Panc1 (cell line): ENCODE measurements at regions not wholly inside any gene's neighbourhood (a gene's known extent, or its start where the extent isn't known, plus 50 kb on each side); places are given as distances from the start of the nearest gene placed in this dataset.

Experiments used
- CTCF ChIP-seq: fragments of 450-650 bp; IDR thresholded peaks from 2 replicates; pipeline ENCODE4 v1.5.1; 2017; ENCODE audit warnings: mild to moderate bottlenecking
- REST ChIP-seq, 2 experiments: IDR thresholded peaks; 2 replicates each; pipeline ENCODE4 v1.6.1; 2011 to 2012; ENCODE audit warnings: low read depth in 2 of 2, control low read depth in 1 of 2, low read length in 1 of 2, mild to moderate bottlenecking in 1 of 2, moderate library complexity in 1 of 2; ENCODE audit not compliant: insufficient read depth in 1 of 2

DNA sequence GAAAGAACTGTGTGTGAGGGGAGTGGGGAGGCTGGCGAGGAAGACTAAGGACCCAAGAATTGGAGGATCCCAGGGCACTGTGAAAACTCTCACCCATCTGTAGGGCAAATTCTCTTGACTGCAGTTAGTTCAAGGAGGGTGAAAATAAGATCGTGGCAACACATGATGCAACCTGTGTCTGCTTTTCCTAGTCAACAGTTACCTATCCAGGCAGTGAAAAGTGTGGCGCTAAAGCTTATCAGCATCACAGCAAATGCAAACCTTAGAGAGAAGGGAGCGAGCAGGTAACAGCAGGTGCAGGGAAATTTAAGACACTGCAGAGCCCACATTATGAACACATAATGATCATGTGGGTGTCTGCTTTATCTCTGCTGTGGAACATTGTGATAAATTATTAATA, 97.7 kb upstream of the SGK1 start:
- TF ChIP-seq CTCF (no peak), REST (IDR thresholded peaks at IDR 0.05; ENCODE audit: insufficient read depth in 1 of 2, low read depth in 2 of 2, low read length in 1 of 2) (no peak)
